ENCODE measurements at regions not wholly inside any gene's neighbourhood (a gene's known extent, or its start where the extent isn't known, plus 50 kb on each side); places are given as distances from the start of the nearest gene placed in this dataset.
A peak's percentile ranks its signal among the peaks of the same experiment; 100 is the strongest.

GRCh38 chr6:43898358-43899131 is 128.5 kb downstream of the VEGFA start (continued):
- TF ChIP-seq NFYB (IDR thresholded peaks at IDR 0.05; ENCODE audit: extremely low read depth, insufficient read length) (peak; percentile 2), L3MBTL2 (IDR thresholded peaks at IDR 0.05) (peak; percentile 92)
- TF ChIP-seq, protein P1, sequence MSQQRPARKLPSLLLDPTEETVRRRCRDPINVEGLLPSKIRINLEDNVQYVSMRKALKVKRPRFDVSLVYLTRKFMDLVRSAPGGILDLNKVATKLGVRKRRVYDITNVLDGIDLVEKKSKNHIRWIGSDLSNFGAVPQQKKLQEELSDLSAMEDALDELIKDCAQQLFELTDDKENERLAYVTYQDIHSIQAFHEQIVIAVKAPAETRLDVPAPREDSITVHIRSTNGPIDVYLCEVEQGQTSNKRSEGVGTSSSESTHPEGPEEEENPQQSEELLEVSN (IDR thresholded peaks at IDR 0.05; ENCODE audit: borderline replicate concordance in 1 of 2, extremely low read depth in 1 of 2, insufficient read depth in 1 of 2, insufficient read length in 1 of 2, low read depth in 1 of 2, low read length in 1 of 2, poor library complexity in 1 of 2, severe bottlenecking in 1 of 2), result peak; percentile 78 to 93

GRCh38 chr6:43897571-43898302 is 127.7 kb downstream of the VEGFA start:
- Histone ChIP-seq H3K9me3 (replicated peaks; ENCODE audit: control insufficient read depth, insufficient read depth, low read depth, low read length) (no peaks in the 10 kb centered on the region), H3K27me3 (ENCODE audit: control insufficient read depth in 2 of 2, insufficient read depth in 2 of 2, low read length in 2 of 2) (no peaks in the 10 kb centered on the region), H3K9ac (ENCODE audit: insufficient read depth in 1 of 2, low read depth in 2 of 2, low read length in 2 of 2) (0 out of 4 replicates have a peak overlapping the region, but pooled peaks of 1 of the 2 experiments have one; percentile 5), H3K4me2 (ENCODE audit: insufficient read depth, low read length) (no peak overlapping the region), H3K4me1 (replicated peaks in 1 of 2; ENCODE audit: control insufficient read depth in 2 of 2, insufficient read depth in 2 of 2, low read length in 2 of 2) (peaks cover 7 to 27% of the 10 kb centered on the region in 2 experiments; a peak in 4 of 5 replicates), H3K36me3 (ENCODE audit: control insufficient read depth, insufficient read depth, low read length) (no peaks in the 10 kb centered on the region), H4K20me1 (replicated peaks; ENCODE audit: control insufficient read depth, insufficient read depth, low read length) (no peaks in the 10 kb centered on the region), H3K27ac (ENCODE audit: extremely low read depth, low read depth, low read length) (no peak overlapping the region), H3K79me2 (ENCODE audit: control insufficient read depth, insufficient read depth, low read length) (no peaks in the 10 kb centered on the region), H3K4me3 (no peak overlapping the region), H3K9me1 (ENCODE audit: control insufficient read depth, insufficient read depth, low read length) (no peaks in the 10 kb centered on the region), H2AFZ (ENCODE audit: low read depth, low read length) (no peak overlapping the region)
- in situ Hi-C loops (cut with MboI) (no loop called here), intact Hi-C loops (cut with micrococcal nuclease) (no loop called here)
- FAIRE-seq (no peak), ATAC-seq (no peak), DNase-seq (ENCODE audit: extremely low read depth in 1 of 4, low spot score in 3 of 4) (no peak)
- no TSS peak for BruUV-seq (replicated peaks)
- ChIA-PET CTCF (ENCODE audit: low intra/inter-chr PET ratio) (no interaction called here), POLR2A (interaction anchor here (0.7 to 1.6 kb wide), 7 partner anchors 8 to 349 kb away, joined by 3 to 5 read pairs (median 3); partner anchors contain the start of gene HSP90AB1)
- 36% methylated on average over 2 of the region's 2 CpGs for WGBS (ENCODE audit: insufficient coverage, low coverage, missing lambda C conversion rate)
- TF ChIP-seq ZNF12 (CRISPR knock-in tag; IDR thresholded peaks at IDR 0.05) (no peak), MYC (IDR thresholded peaks at IDR 0.05; ENCODE audit: low read depth, low read length) (peak; percentile 20; the same call in 1 of the 2 replicates), MYC (CRISPR knock-in tag; IDR thresholded peaks at IDR 0.05; ENCODE audit: borderline replicate concordance, low read depth) (no peak)

All from K562 (cell line).